Lower leg skin (tissue), 3 donors: ENCODE measurements at regions not wholly inside any gene's neighbourhood (a gene's known extent, or its start where the extent isn't known, plus 50 kb on each side); places are given as distances from the start of the nearest gene placed in this dataset.
"Not testable (repeated sequence)": the region's sequence is repeated elsewhere in the genome, so short reads cannot be mapped to it uniquely, and the experiment has no call there.

ENCODE experiments used
- POLR2A ChIP-seq, 2 donors: fragments of 450-650 bp; IDR thresholded peaks; one replicate each; pipeline ENCODE4 v1.6.1; 2016 to 2017; ENCODE audit warnings: antibody characterized with exemption in 2 of 2, mild to moderate bottlenecking in 1 of 2, moderate library complexity in 1 of 2
- TF ChIP-seq, protein P1 (sequence below), 3 donors: fragments of 450-650 bp; IDR thresholded peaks; one replicate each; pipeline ENCODE4 v1.5.1; 2016; ENCODE audit warnings: antibody characterized with exemption in 3 of 3, mild to moderate bottlenecking in 3 of 3, moderate library complexity in 2 of 3

DNA sequence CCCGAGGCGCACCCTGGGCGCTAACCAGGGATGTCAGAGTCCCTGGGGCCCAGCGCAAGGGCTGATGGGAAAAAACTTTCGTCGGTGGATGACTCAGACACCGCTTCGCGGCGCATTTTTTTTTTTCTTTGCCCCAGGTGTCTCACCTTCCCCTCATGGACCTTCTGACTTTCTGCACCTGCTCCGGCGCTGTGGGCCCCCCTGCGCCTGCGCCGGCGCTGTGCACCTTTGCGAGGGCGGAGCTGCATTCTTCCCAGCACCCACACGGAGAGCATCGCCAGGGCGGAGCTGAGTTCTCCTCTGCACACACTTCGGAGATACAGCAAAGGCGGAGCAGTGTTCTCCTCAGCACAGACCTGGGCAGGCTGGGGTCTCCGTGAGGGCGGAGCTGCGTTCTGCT lies 1575.3 kb downstream of the TSPY10 start:
- TF ChIP-seq, protein P1, sequence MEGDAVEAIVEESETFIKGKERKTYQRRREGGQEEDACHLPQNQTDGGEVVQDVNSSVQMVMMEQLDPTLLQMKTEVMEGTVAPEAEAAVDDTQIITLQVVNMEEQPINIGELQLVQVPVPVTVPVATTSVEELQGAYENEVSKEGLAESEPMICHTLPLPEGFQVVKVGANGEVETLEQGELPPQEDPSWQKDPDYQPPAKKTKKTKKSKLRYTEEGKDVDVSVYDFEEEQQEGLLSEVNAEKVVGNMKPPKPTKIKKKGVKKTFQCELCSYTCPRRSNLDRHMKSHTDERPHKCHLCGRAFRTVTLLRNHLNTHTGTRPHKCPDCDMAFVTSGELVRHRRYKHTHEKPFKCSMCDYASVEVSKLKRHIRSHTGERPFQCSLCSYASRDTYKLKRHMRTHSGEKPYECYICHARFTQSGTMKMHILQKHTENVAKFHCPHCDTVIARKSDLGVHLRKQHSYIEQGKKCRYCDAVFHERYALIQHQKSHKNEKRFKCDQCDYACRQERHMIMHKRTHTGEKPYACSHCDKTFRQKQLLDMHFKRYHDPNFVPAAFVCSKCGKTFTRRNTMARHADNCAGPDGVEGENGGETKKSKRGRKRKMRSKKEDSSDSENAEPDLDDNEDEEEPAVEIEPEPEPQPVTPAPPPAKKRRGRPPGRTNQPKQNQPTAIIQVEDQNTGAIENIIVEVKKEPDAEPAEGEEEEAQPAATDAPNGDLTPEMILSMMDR (IDR thresholded peaks at IDR 0.05), result not testable (repeated sequence)
- not testable (repeated sequence) for TF ChIP-seq POLR2A (IDR thresholded peaks at IDR 0.05)
